Esophagus mucosa (tissue), 1 donor: ENCODE measurements at regions not wholly inside any gene's neighbourhood (a gene's known extent, or its start where the extent isn't known, plus 50 kb on each side); places are given as distances from the start of the nearest gene placed in this dataset.
A peak's percentile ranks its signal among the peaks of the same experiment; 100 is the strongest.

Experiments used
- ATAC-seq: fragments of 200-7000 bp; cut with Tn5 transposase; one replicate; pipeline ENCODE4 v1.9.1; 2020
- donor health status: DM: yes; HTN: yes; CAD: no.

- no peak for ATAC-seq
These were observed 421.0 kb downstream of the DYNC2H1 start for GRCh38 chr11:103530257-103530656.

- ATAC-seq, result no peak
These were observed 423.0 kb downstream of the DYNC2H1 start for GRCh38 chr11:103532133-103532788.

GRCh38 chr11:103534191-103534590, 425.0 kb downstream of the DYNC2H1 start:
- no peak for ATAC-seq

- no peak for ATAC-seq
These were observed 425.7 kb downstream of the DYNC2H1 start for GRCh38 chr11:103534959-103535358.

GRCh38 chr11:103536335-103536722, 427.1 kb downstream of the DYNC2H1 start:
- ATAC-seq, result no peak

GRCh38 chr11:103537904-103538502, 428.8 kb downstream of the DYNC2H1 start:
- no peak for ATAC-seq

GRCh38 chr11:103539166-103539565, 429.9 kb downstream of the DYNC2H1 start:
- no peak for ATAC-seq

GRCh38 chr11:103541186-103541795, 432.1 kb downstream of the DYNC2H1 start:
- peak; percentile 98 for ATAC-seq

- ATAC-seq, result no peak
These were observed 433.6 kb downstream of the DYNC2H1 start for GRCh38 chr11:103542851-103543250.

GRCh38 chr11:103543456-103543855, 434.2 kb downstream of the DYNC2H1 start:
- ATAC-seq, result no peak

- ATAC-seq, result no peak
These were observed 435.6 kb downstream of the DYNC2H1 start for GRCh38 chr11:103544874-103545273.

- no peak for ATAC-seq
These were observed 436.3 kb downstream of the DYNC2H1 start for GRCh38 chr11:103545551-103545950.

GRCh38 chr11:103546236-103546635, 437.0 kb downstream of the DYNC2H1 start:
- ATAC-seq, result no peak

GRCh38 chr11:103547024-103547423, 437.8 kb downstream of the DYNC2H1 start:
- ATAC-seq, result no peak

GRCh38 chr11:103547691-103548090, 438.5 kb downstream of the DYNC2H1 start:
- ATAC-seq, result no peak

GRCh38 chr11:103548838-103549237, 439.6 kb downstream of the DYNC2H1 start:
- no peak for ATAC-seq

- ATAC-seq, result no peak
These were observed 441.6 kb downstream of the DYNC2H1 start for GRCh38 chr11:103550811-103551210.

GRCh38 chr11:103552086-103552485, 442.9 kb downstream of the DYNC2H1 start:
- ATAC-seq, result no peak

GRCh38 chr11:103556171-103556570, 446.9 kb downstream of the DYNC2H1 start:
- ATAC-seq, result no peak

- ATAC-seq, result no peak
These were observed 456.9 kb downstream of the DYNC2H1 start for GRCh38 chr11:103566116-103566515.

- ATAC-seq, result no peak
These were observed 454.7 kb upstream of the DDI1 start for GRCh38 chr11:103581760-103582159.

GRCh38 chr11:103582351-103582909, 454.0 kb upstream of the DDI1 start:
- ATAC-seq, result no peak

GRCh38 chr11:103584021-103584420, 452.4 kb upstream of the DDI1 start:
- no peak for ATAC-seq

GRCh38 chr11:103584720-103585119, 451.7 kb upstream of the DDI1 start:
- no peak for ATAC-seq
